ENCODE measurements at regions not wholly inside any gene's neighbourhood (a gene's known extent, or its start where the extent isn't known, plus 50 kb on each side); places are given as distances from the start of the nearest gene placed in this dataset.

- H3K4me1 ChIP-seq = peaks cover 0 to 31% (median 6%) of the 10 kb centered on the region in 4 donors
- no peak for DNase-seq (ENCODE audit: low spot score in 2 of 2)
- peaks cover 0 to 12% (median 1%) of the 10 kb centered on the region in 4 donors for H3K9me3 ChIP-seq
- no peak overlapping the region for H3K4me3 ChIP-seq
- peak overlapping the region in 1 of 4 donors; percentile 34 for H3K27ac ChIP-seq
- 56 to 60% methylated on average over 7 of the region's 7 CpGs for WGBS, 2 donors
- H3K36me3 ChIP-seq = peaks cover 0 to 12% (median 0%) of the 10 kb centered on the region in 3 donors
- no peaks in the 10 kb centered on the region for H3K27me3 ChIP-seq
- no peak for TF ChIP-seq CTCF (IDR thresholded peaks at IDR 0.05)
- TF ChIP-seq POLR2A (IDR thresholded peaks at IDR 0.05) = no peak
- no peak for TF ChIP-seq EP300 (IDR thresholded peaks at IDR 0.05)
These were observed 71.5 kb upstream of the GSE1 start for GRCh38 chr16:85541619-85541979.

GRCh38 chr16:85541980-85542900 lies 70.9 kb upstream of the GSE1 start:
- Histone ChIP-seq H3K36me3 (peaks cover 0 to 12% (median 0%) of the 10 kb centered on the region in 3 donors), H3K9me3 (peaks cover 0 to 12% (median 1%) of the 10 kb centered on the region in 4 donors), H3K4me3 (no peak overlapping the region), H3K4me1 (peaks cover 0 to 27% (median 6%) of the 10 kb centered on the region in 4 donors), H3K27ac (peak overlapping the region in 1 of 4 donors; percentile 34), H3K27me3 (no peaks in the 10 kb centered on the region)
- WGBS, 2 donors = 58 to 59% methylated on average over 17 to 20 of the region's 20 CpGs
- TF ChIP-seq POLR2A (IDR thresholded peaks at IDR 0.05) = no peak
- TF ChIP-seq CTCF (IDR thresholded peaks at IDR 0.05) = no peak
- TF ChIP-seq EP300 (IDR thresholded peaks at IDR 0.05) = no peak
- DNase-seq (ENCODE audit: low spot score in 2 of 2) = no peak

GRCh38 chr16:85543536-85543935 lies 69.6 kb upstream of the GSE1 start:
- no peak for TF ChIP-seq POLR2A (IDR thresholded peaks at IDR 0.05)
- no peak for TF ChIP-seq CTCF (IDR thresholded peaks at IDR 0.05)
- no peak for TF ChIP-seq EP300 (IDR thresholded peaks at IDR 0.05)
- Histone ChIP-seq H3K27me3 (no peaks in the 10 kb centered on the region), H3K9me3 (peaks cover 0 to 12% (median 1%) of the 10 kb centered on the region in 4 donors), H3K27ac (peak overlapping the region in 1 of 4 donors; percentile 0), H3K36me3 (peaks cover 0 to 12% (median 0%) of the 10 kb centered on the region in 3 donors), H3K4me1 (peaks cover 0 to 27% (median 6%) of the 10 kb centered on the region in 4 donors), H3K4me3 (no peak overlapping the region)
- WGBS, 2 donors = 62 to 63% methylated on average over 4 of the region's 4 CpGs
- no peak for DNase-seq (ENCODE audit: low spot score in 2 of 2)

GRCh38 chr16:85544016-85544415 lies 69.1 kb upstream of the GSE1 start:
- WGBS, 2 donors = 71 to 75% methylated on average over 16 of the region's 16 CpGs

More at GRCh38 chr16:85544016-85544415, 69.1 kb upstream of the GSE1 start:
- H3K36me3 ChIP-seq = peaks cover 0 to 12% (median 0%) of the 10 kb centered on the region in 3 donors
- TF ChIP-seq CTCF (IDR thresholded peaks at IDR 0.05) = no peak
- TF ChIP-seq EP300 (IDR thresholded peaks at IDR 0.05) = no peak
- TF ChIP-seq POLR2A (IDR thresholded peaks at IDR 0.05) = no peak
- H3K4me1 ChIP-seq = peaks cover 0 to 27% (median 6%) of the 10 kb centered on the region in 4 donors
- peaks cover 0 to 11% (median 1%) of the 10 kb centered on the region in 4 donors for H3K9me3 ChIP-seq
- H3K27me3 ChIP-seq = no peaks in the 10 kb centered on the region
- DNase-seq (ENCODE audit: low spot score in 2 of 2) = no peak
- no peak overlapping the region for H3K27ac ChIP-seq
- H3K4me3 ChIP-seq = no peak overlapping the region
